Stimulated activated CD4-positive, alpha-beta T cell treated with anti-CD3 and anti-CD28 coated beads, Interleukin-1b, Interleukin-23, amount 100 ng/mL, for 24 hours (primary cell): ENCODE measurements at regions not wholly inside any gene's neighbourhood (a gene's known extent, or its start where the extent isn't known, plus 50 kb on each side); places are given as distances from the start of the nearest gene placed in this dataset.

ENCODE experiments used
- DNase-seq, 4 experiments: peaks; one replicate each; pipeline ENCODE4 v3.0.0-alpha.2; 2020; ENCODE audit warnings: low read depth in 4 of 4, low spot score in 1 of 4

DNA sequence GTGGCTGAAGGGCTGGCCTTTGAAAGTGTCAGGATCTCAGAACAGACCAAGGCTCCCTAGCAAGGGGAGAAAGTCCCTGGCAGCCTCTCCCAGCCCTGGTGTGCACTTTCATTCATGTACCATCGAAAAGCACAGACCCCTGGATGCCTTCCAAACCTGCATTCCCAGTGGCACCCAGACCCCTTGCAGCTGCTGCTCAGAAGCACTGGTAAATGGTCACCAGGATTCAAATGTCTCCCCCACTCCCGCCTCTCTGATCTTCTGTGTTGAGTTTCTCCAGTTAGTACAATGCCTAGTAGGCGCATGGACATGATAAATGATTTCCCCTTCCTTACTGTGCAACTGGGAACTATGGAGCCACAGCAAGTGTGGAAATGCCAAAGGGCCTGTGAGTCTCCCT lies 180.0 kb downstream of the GLI2 start:
- DNase-seq, result no peak

- no peak for DNase-seq
Measured at GRCh38 chr2:120916446-120916845, 180.8 kb downstream of the GLI2 start.

GRCh38 chr2:120917886-120918285 lies 182.2 kb downstream of the GLI2 start:
- DNase-seq, result no peak

DNA sequence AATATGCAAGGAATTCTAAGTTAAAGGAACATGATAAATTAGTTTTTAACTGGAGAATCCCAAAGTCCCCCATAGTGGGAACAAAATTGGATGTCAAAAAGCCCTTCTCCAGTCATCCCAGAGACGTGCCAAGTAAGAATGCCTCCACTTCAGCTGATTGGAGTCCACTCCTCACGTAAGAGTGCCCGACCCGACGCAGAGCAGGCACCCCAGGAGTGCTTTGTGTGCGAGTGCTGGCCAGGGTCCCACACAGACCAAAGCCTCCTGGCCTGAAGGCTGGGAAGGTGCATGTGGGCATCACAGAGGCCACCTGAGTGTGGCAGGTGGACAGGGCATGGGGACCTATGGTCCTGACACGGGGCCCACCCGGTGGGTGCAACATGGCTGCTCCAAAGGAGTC lies 183.5 kb downstream of the GLI2 start:
- DNase-seq, result no peak

DNA sequence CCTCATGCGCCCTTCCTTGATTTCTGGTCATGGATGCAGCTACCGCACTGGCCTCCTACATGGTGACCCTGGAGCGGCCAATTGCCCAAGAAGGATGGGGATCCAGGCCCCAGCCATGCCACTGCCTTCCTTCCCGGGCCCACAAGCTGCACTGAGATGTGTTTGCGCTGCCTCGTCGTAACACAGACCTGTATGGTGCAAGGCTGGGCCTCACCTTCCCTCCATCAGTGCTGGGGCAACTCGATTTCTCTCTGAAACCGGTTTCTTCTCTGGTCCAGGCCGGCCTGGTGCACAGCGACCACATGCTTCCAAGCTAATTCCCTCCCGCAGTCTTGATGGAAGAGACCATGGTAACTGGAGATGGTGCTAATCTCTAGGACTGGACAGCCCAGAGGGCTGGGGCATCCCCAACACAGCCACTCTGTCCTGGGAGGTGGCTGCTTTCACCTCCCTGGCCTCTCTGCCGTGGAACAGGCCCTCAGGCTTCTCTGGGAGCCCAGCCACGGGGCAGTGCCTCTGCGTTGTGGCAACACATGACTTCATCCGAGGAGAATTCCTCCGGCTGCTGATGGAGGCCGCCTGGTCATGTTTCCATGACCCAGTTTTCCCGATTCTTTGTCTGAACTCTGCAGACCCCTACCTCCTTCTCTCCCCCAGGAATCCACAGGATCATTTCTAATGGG lies 184.2 kb downstream of the GLI2 start:
- DNase-seq, result no peak

- DNase-seq, result no peak
Measured at GRCh38 chr2:120920454-120921148, 184.9 kb downstream of the GLI2 start.

DNA sequence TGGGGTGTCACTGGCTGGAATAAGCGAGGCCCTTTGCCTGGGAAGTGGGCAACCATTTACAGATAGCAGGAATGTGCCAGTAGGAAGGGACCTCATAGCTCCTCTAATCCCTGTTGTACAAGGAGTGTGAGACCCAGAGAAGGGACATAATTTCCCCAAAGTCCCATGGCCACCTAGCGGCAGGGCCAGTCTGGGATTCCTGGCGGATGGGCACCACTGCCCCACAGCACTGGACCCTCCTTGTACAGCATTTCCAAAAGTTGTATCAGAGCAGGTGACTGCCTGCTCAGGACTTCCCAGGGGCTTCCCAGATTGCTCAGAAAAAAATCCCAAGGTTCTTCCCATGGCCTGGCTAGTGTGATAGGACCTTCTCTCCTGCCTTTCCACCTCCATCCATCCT lies 185.8 kb downstream of the GLI2 start:
- no peak for DNase-seq

DNA sequence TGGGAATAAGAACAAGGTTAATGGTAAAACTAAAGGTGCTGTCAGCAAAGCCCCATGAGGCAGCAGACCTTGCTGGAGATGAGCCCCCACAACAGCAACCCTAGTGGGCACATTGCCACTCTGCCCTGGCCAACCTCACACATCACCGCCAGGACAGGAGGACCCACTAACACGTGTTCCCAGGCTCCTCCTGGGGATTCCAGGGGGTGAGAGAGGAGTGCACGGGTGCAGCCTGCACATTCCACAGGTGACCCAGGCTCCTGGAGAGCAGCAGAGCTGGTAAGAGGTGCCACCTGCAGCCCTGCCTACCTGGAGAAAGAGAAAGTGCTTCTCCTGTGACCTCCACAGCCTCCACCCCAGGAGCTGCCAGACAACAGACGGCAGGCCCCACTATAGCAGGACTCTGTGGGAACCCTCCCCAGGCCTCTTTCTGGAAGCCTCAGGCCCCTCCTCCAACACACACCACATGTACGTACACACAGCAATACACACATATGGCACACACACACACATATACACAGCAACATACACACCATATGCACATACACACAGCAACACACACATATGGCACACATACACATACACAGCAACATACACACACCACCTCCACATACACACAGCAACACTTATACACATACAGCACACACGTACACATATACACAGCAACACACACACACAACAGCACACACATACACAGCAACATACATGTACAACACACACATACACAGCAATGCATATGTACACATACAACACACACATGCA lies 187.1 kb downstream of the GLI2 start:
- DNase-seq, result no peak

DNA sequence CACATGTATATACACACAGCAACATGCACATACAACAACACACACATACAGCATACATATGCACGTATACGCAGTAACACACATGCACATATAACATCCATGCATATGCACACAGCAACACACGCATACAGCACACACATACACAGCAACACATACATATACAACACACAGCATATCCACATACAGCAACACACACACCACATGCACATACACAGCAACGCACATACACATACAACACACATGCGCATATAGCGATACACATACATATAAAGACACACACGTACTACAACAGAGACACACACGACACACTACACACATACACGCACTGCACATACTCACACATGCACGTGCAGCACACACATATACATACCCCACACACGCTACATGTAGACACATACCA lies 187.8 kb downstream of the GLI2 start:
- no peak for DNase-seq

DNA sequence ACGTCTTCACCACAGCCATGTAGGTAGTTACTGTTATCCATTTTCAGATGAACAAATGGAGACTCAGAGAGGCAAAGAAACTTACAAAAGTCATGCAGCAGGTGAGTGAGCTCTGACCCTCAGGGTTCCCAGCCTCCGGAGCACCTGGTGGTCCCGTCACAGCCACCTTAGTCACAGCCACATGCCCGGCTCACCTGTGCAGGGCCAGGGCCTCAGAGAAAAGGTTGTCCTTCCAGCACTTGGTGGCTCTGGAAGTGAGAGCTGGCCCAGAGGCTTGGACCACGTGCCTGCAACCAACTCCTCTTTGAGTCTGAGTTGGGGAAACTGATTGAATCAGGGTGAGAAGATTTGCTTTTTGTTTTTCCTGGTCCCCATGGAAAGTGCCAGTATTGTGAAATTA lies 189.3 kb downstream of the GLI2 start:
- DNase-seq, result no peak

DNA sequence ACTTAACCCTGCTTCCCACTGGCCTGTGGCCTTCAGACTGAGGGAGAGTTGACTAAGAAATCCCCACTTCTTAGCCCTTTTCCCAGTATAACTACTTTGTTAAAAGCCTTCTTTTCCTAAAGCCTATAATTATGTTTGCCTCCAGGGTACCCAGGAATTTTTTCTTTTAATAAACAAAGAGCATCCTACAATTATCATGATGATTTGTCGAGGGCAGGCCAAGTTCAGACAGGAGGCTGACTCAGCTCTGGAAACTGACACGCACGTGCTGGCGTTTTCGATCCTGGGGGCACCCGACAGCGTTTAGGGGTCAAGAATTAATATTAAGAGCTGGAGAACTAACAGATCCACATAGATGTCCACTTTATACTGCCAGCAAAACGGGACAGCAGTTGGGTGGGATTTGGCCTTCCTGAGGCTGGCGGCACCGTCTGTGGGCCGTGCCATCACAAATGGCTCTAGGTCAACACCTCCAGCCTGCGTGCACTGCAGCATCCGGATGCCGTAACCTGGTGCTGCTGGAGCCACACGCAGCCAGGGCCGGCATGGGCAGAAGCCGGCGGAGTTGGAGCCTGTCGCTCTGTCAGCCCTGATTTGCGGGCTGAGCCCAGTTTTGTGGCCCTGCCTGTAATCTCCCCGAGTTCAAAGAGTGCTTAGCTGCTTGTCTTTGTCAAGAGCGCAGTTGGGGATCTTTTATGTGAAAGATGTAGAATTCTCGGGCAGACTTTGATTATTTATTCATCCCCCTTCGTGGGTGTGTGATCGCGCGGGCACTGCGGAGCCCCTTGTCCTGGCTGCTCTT lies 191.0 kb downstream of the GLI2 start:
- no peak for DNase-seq

DNA sequence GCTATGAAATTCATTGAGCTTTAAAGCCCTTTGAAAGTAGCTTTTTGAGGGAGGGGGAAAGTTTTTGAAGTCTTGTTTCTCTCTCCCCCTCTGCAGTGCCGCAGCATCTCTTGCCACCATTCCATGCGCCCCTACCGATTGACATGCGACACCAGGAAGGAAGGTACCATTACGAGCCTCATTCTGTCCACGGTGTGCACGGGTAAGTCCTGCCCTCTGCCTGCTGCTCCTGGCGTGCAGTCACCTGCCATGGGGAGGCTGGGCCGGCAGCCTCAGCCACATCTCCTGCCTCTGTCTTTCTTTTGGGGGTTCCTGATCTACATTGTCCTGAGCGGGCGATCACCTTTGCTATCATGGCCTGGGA lies 191.6 kb downstream of the GLI2 start:
- DNase-seq, result no peak

DNA sequence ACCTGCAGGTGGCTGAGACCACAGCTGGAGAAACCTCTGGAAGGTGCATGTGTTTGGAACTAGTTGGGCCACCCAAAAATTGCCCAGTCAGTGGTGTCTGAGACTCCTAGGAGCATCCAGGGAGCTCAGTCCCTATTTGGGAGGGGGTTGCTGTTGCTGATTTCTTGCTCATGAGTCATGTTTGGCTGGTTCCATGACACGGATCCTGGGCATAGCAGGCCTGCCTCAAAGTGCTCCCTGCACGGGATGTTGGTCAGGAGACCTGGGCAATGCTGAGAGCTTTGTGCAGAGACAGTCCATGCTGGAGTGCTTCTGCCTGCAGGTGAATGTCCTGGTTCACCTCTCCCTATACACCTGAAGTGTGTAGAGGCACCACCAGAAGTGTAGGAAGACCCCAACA lies 194.2 kb downstream of the GLI2 start:
- no peak for DNase-seq

DNA sequence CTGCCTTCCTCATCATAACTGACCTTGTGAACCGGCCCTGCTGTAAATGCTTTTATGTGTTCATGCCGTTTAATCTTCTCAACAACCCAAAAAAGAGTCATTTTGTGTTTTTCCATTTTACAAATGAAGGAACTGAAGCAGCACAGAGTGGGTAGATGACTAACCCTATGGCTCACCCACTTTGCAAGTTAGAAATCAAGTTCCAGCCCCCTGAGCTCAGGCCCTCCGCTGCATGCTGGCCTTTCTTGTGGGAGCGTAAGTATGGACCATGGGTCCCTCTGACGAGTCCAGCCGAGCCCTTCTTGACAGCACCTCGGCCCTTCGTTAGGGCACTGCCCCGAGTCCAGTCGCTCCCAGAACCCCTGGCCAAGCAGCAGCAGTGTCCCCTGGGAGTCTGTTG lies 194.6 kb downstream of the GLI2 start:
- DNase-seq, result no peak

DNA sequence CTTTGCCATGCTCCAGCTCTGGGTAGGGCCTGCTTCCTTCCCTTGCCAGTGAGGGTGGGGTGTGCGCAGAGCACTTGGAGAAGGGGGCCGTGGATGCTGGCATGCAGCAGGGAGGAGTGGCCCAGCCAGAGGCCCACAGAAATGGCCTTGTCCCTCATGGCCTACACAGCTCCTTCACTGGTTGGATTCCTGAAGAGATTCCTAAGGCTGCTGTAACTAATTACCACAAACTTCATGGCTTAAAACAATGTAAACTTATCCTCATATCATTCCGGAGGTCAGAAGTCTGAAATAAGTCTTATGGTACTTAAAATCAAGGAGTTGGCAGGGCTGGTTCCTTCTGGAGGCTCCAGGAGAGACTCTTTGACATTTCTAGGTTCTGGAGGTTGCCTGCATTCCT lies 195.2 kb downstream of the GLI2 start:
- no peak for DNase-seq

- no peak for DNase-seq
Measured at GRCh38 chr2:120932472-120932871, 196.8 kb downstream of the GLI2 start.

GRCh38 chr2:120932881-120933280 lies 197.2 kb downstream of the GLI2 start:
- no peak for DNase-seq

GRCh38 chr2:120933693-120934573 lies 198.3 kb downstream of the GLI2 start:
- no peak for DNase-seq

DNA sequence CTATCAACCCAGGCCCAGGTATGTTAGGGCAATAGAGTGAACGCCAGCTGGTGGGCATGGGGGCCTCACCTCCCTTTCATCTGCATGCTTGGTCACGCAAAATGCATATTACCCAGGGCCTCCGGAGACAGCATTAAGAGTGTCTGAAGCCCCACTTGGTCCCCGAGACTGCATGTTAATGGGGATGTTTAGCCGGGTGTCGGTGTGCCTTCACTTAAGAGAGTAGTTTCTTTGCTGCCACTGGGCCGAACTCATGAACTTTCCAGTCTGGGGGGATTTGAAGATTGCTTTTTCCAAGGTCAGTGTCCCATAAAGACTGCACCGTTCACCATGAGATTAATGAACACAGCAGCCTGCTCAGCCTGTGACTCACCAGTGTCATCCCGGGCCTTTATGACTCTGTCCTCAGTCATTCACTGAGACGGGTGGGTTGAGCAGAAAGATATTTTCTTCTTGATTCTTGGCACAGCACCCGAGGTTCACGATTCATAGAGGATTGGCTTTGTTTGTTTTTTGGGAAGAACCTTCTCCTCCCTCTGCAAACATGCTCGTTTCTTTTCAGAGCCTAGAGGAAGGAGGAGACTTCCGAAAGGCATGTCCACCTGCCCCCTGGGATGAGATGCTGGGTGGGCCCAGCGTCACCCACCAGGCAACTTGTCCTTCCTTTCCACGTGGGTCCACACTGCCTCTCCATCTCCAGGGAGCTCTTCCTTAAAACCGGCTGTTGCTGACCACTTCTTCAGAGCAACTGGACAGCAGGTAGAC lies 199.1 kb downstream of the GLI2 start:
- DNase-seq, result no peak
